Esophagus muscularis mucosa (tissue), 3 donors: ENCODE measurements at regions not wholly inside any gene's neighbourhood (a gene's known extent, or its start where the extent isn't known, plus 50 kb on each side); places are given as distances from the start of the nearest gene placed in this dataset.

ENCODE experiments used
- POLR2A ChIP-seq: fragments of 450-650 bp; IDR thresholded peaks from one replicate; pipeline ENCODE4 v1.6.1; 2017; ENCODE audit warnings: antibody characterized with exemption, moderate library complexity, mild to moderate bottlenecking, low read depth
- TF ChIP-seq, protein P1 (sequence below), 3 experiments: fragments of 200-600 bp in 2 of 3; fragments of 450-650 bp in 1 of 3; sonication (generic) in 2 of 3; IDR thresholded peaks; one replicate each; pipeline ENCODE4 v1.5.1; 2017 to 2019; ENCODE audit warnings: antibody characterized with exemption in 3 of 3, mild to moderate bottlenecking in 2 of 3, moderate library complexity in 1 of 3

DNA sequence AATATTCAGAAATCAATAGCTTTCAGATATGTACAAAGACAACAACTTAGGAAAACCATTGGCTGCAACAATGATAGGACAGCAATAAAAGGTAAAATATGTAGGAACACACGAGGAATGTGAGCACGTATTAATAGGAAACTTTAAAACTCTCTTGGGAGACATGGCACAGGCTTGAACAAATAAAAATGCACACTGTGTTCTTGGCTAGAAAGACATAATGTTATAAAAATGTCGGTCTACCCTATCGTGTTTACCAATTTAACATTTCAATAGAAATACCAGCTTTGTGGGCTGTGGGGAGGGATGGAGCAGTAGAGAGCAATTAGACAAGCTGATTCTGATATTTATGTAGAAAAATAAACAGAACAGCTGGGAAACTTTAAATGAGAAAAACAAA is 69.0 kb upstream of the FAM9B start:
- TF ChIP-seq, protein P1, sequence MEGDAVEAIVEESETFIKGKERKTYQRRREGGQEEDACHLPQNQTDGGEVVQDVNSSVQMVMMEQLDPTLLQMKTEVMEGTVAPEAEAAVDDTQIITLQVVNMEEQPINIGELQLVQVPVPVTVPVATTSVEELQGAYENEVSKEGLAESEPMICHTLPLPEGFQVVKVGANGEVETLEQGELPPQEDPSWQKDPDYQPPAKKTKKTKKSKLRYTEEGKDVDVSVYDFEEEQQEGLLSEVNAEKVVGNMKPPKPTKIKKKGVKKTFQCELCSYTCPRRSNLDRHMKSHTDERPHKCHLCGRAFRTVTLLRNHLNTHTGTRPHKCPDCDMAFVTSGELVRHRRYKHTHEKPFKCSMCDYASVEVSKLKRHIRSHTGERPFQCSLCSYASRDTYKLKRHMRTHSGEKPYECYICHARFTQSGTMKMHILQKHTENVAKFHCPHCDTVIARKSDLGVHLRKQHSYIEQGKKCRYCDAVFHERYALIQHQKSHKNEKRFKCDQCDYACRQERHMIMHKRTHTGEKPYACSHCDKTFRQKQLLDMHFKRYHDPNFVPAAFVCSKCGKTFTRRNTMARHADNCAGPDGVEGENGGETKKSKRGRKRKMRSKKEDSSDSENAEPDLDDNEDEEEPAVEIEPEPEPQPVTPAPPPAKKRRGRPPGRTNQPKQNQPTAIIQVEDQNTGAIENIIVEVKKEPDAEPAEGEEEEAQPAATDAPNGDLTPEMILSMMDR (IDR thresholded peaks at IDR 0.05) = no peak
- no peak for TF ChIP-seq POLR2A
